Endothelial cell of umbilical vein (primary cell): ENCODE measurements at regions not wholly inside any gene's neighbourhood (a gene's known extent, or its start where the extent isn't known, plus 50 kb on each side); places are given as distances from the start of the nearest gene placed in this dataset.
A peak's percentile ranks its signal among the peaks of the same experiment; 100 is the strongest.

Source experiments
- BruUV-seq: library from RNA; stranded (reverse); fragments of 400-500 nt; replicated peaks from 2 replicates; lab custom pipeline; 2021; lab: Mats Ljungman, UMichigan
- CTCF ChIA-PET: fragments of 300-600, 350-600 bp; sonication (Branson Sonifier 250); formaldehyde crosslinking; loops from one replicate; lab custom pipeline; 2021; ENCODE audit warnings: antibody characterized with exemption, inconsistent platforms; lab: Charles Lee
- POLR2A ChIA-PET: fragments of 300-600, 350-600 bp; sonication (Branson Sonifier 250); formaldehyde crosslinking; loops from one replicate; lab custom pipeline; 2021; ENCODE audit warnings: antibody characterized with exemption, inconsistent platforms; lab: Charles Lee
- DNase-seq: peaks from one replicate; pipeline ENCODE4 v3.0.0-alpha.2; 2011; ENCODE audit warnings: low read depth, low spot score
- FAIRE-seq: peaks from 2 replicates; lab custom pipeline; 2011; peaks lifted over from hg19 to GRCh38; lab: Jason Lieb, UNC
- H2AFZ ChIP-seq: 2 replicates; pipeline ENCODE4 v1.6.0; 2012; ENCODE audit warnings: low read depth, low read length, control low read depth, inconsistent platforms
- H3K27ac ChIP-seq: 2 replicates; pipeline ENCODE4 v1.5.1; 2011; ENCODE audit warnings: low read depth, mild to moderate bottlenecking, control low read depth, low read length, moderate library complexity; ENCODE audit not compliant: insufficient read depth
- H3K27me3 ChIP-seq, 2 experiments: 2 replicates each; pipeline versions ENCODE4 v1.6.0 to v1.6.1; 2011; ENCODE audit warnings: low read length in 2 of 2, mixed read lengths in 1 of 2; ENCODE audit not compliant: control insufficient read depth in 2 of 2, insufficient read depth in 2 of 2
- H3K36me3 ChIP-seq, 2 experiments: 2 replicates in 1 of 2; 3 replicates in 1 of 2; pipeline ENCODE4 v1.5.1; 2011; ENCODE audit warnings: low read length in 2 of 2, mild to moderate bottlenecking in 1 of 2, moderate library complexity in 1 of 2; ENCODE audit not compliant: control insufficient read depth in 2 of 2, insufficient read depth in 2 of 2; ENCODE audit errors: extremely low read depth in 1 of 2
- H3K4me1 ChIP-seq: 3 replicates; pipeline ENCODE4 v1.5.1; 2011; ENCODE audit warnings: mild to moderate bottlenecking, low read length; ENCODE audit not compliant: control insufficient read depth, insufficient read depth; ENCODE audit errors: extremely low read depth
- H3K4me2 ChIP-seq: 2 replicates; pipeline ENCODE4 v1.6.1; 2011; ENCODE audit warnings: low read length, control low read depth, mixed read lengths; ENCODE audit not compliant: insufficient read depth
- H3K4me3 ChIP-seq, 3 experiments: fragments of 200-600 bp in 1 of 3; sonication (generic), shearing (Covaris generic) in 1 of 3; replicated peaks in 1 of 3; 2 replicates each; pipeline ENCODE4 v1.5.1; 2011 to 2016; ENCODE audit warnings: control low read depth in 3 of 3, low read length in 3 of 3, mild to moderate bottlenecking in 2 of 3, inconsistent platforms in 1 of 3, low read depth in 1 of 3, moderate library complexity in 1 of 3; ENCODE audit not compliant: insufficient read depth in 1 of 3
- H3K79me2 ChIP-seq: 2 replicates; pipeline ENCODE4 v1.6.0; 2012; ENCODE audit warnings: low read length, inconsistent platforms; ENCODE audit not compliant: control insufficient read depth, insufficient read depth
- H3K9ac ChIP-seq: replicated peaks from 2 replicates; pipeline ENCODE3; 2011; ENCODE audit warnings: low read length, control low read depth; ENCODE audit not compliant: insufficient read depth; ENCODE audit errors: extremely low read depth
- H3K9me1 ChIP-seq: replicated peaks from 3 replicates; pipeline ENCODE4 v1.6.0; 2011; ENCODE audit warnings: mild to moderate bottlenecking, low read length; ENCODE audit not compliant: control insufficient read depth, insufficient read depth; ENCODE audit errors: extremely low read depth
- H3K9me3 ChIP-seq: replicated peaks from 2 replicates; pipeline ENCODE4 v1.5.1; 2012; ENCODE audit warnings: low read length, inconsistent platforms; ENCODE audit not compliant: control insufficient read depth, insufficient read depth
- H4K20me1 ChIP-seq: replicated peaks from 2 replicates; pipeline ENCODE3; 2011; ENCODE audit warnings: mild to moderate bottlenecking, low read length; ENCODE audit not compliant: control insufficient read depth, insufficient read depth; ENCODE audit errors: extremely low read depth
- EZH2 ChIP-seq: IDR thresholded peaks from 2 replicates; pipeline ENCODE4 v1.6.1; 2012; ENCODE audit warnings: borderline replicate concordance, low read depth, mild to moderate bottlenecking, moderate library complexity, low read length, inconsistent platforms; ENCODE audit not compliant: severe bottlenecking
- FOS ChIP-seq: IDR thresholded peaks from 2 replicates; pipeline ENCODE4 v1.6.1; 2011; ENCODE audit warnings: mild to moderate bottlenecking, low read length, moderate library complexity, borderline replicate concordance; ENCODE audit not compliant: insufficient read depth
- GATA2 ChIP-seq: IDR thresholded peaks from 2 replicates; pipeline ENCODE4 v1.7.0; 2011; ENCODE audit warnings: low read depth, mild to moderate bottlenecking, moderate library complexity, mixed read lengths, low read length; ENCODE audit not compliant: insufficient read length, insufficient read depth
- JUN ChIP-seq: IDR thresholded peaks from 2 replicates; pipeline ENCODE4 v1.6.1; 2011; ENCODE audit warnings: borderline replicate concordance, low read depth; ENCODE audit not compliant: insufficient read length, insufficient read depth
- MAX ChIP-seq: IDR thresholded peaks from 2 replicates; pipeline ENCODE4 v1.6.1; 2011; ENCODE audit not compliant: insufficient read depth, insufficient read length
- MYC ChIP-seq: IDR thresholded peaks from one replicate; pipeline ENCODE4 v1.6.1; 2011; ENCODE audit warnings: mild to moderate bottlenecking, low read depth, low read length
- POLR2A ChIP-seq: IDR thresholded peaks from 2 replicates; pipeline ENCODE4 v1.6.1; 2012; ENCODE audit warnings: low read depth, mild to moderate bottlenecking, control low read depth, low read length
- POLR2AphosphoS5 ChIP-seq: IDR thresholded peaks from 2 replicates; pipeline ENCODE4 v1.6.1; 2012; ENCODE audit warnings: low read depth, mild to moderate bottlenecking, control low read depth, low read length, moderate library complexity; ENCODE audit not compliant: insufficient read depth
- dilution Hi-C: fragments of 300-500 bp; cut with MboI; formaldehyde crosslinking; loops from one replicate; pipeline ENCODE4 v1.15.0; 2019; ENCODE audit warnings: low sequenced_read_pairs; ENCODE audit not compliant: extremely low pct_ligation_motif_present
- intact Hi-C: fragments of 100-400 bp; cut with micrococcal nuclease; formaldehyde crosslinking; loops from one replicate; pipeline ENCODE4 v1.10.0; 2022
- TF ChIP-seq, protein P1 (sequence below), 2 donors: IDR thresholded peaks; 1 replicate in 1 of 2; 2 replicates in 1 of 2; pipeline ENCODE4 v1.5.1; 2011; ENCODE audit warnings: low read length in 2 of 2, mild to moderate bottlenecking in 2 of 2, moderate library complexity in 2 of 2, control low read depth in 1 of 2, inconsistent platforms in 1 of 2, low read depth in 1 of 2; ENCODE audit not compliant: insufficient read depth in 1 of 2; ENCODE audit errors: extremely low read depth in 1 of 2

DNA sequence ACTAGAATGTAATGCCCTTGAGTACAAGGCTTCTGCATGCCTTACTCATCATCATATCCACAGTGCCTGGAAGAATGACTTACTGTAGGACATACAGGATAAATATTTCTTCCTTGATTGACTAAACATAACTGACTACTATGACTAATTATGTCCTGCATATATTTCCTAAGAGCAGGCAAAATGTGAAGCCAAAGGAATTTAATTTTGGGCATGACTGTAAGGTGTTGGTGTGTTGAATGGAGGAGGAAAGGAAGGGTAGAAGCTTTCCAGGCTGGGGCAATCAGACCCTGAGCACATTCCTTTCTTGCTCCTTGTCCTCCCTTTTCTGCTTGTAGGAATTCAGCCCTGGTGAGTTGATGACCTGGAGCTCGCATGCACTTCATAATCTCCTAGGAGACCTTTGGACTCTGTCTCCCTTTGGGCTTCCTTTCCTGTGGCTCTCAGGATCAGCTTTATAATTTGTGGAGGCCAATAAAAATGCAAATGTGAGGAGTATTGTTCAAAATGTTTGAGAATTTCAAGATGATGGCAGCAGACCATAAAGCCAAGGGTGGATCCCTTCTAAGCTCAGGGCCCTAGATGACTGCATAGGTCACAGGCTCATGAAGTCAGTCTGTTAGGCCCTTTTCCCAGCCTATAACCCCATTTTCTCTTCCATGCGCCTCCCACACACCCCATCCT is 174.0 kb downstream of the HMHB1 start:
- Histone ChIP-seq H3K79me2 (no peaks in the 10 kb centered on the region), H3K4me3 (no peak overlapping the region), H2AFZ (peak overlapping the region; percentile 29), H3K9me1 (no peaks in the 10 kb centered on the region), H3K9ac (no peak overlapping the region), H3K9me3 (no peaks in the 10 kb centered on the region), H3K27me3 (no peaks in the 10 kb centered on the region), H3K4me2 (peak overlapping the region; percentile 39), H3K36me3 (no peaks in the 10 kb centered on the region), H3K27ac (peak overlapping the region; percentile 44), H4K20me1 (no peaks in the 10 kb centered on the region), H3K4me1 (peaks cover 24% of the 10 kb centered on the region)
- ChIA-PET POLR2A (no interaction called here), CTCF (interaction anchor here (0.5 to 1.7 kb wide), 6 partner anchors 8 to 156 kb away, joined by 3 to 8 read pairs (median 4); no protein-coding TSS in a partner anchor)
- DNase-seq (peak; percentile 58), FAIRE-seq (no peak)
- TF ChIP-seq JUN (no peak), GATA2 (peak; percentile 36), MAX (no peak), EZH2 (no peak), POLR2A (no peak), POLR2AphosphoS5 (peak; percentile 31), FOS (peak; percentile 88), MYC (no peak)
- TF ChIP-seq, protein P1, sequence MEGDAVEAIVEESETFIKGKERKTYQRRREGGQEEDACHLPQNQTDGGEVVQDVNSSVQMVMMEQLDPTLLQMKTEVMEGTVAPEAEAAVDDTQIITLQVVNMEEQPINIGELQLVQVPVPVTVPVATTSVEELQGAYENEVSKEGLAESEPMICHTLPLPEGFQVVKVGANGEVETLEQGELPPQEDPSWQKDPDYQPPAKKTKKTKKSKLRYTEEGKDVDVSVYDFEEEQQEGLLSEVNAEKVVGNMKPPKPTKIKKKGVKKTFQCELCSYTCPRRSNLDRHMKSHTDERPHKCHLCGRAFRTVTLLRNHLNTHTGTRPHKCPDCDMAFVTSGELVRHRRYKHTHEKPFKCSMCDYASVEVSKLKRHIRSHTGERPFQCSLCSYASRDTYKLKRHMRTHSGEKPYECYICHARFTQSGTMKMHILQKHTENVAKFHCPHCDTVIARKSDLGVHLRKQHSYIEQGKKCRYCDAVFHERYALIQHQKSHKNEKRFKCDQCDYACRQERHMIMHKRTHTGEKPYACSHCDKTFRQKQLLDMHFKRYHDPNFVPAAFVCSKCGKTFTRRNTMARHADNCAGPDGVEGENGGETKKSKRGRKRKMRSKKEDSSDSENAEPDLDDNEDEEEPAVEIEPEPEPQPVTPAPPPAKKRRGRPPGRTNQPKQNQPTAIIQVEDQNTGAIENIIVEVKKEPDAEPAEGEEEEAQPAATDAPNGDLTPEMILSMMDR (IDR thresholded peaks at IDR 0.05; ENCODE audit: extremely low read depth in 1 of 2, insufficient read depth in 1 of 2, low read depth in 1 of 2, low read length in 2 of 2), result no peak
- intact Hi-C loops, result loop anchor here (1.0 to 5.0 kb wide), 2 partner anchors 42 to 206 kb away; no protein-coding TSS in a partner anchor
- TSS peak; percentile 30 for BruUV-seq
- dilution Hi-C loops, result no loop called here
